Breast epithelium (tissue), 4 donors: ENCODE measurements at regions not wholly inside any gene's neighbourhood (a gene's known extent, or its start where the extent isn't known, plus 50 kb on each side); places are given as distances from the start of the nearest gene placed in this dataset.

Experiments
- DNase-seq, 2 donors: peaks; one replicate each; pipeline ENCODE4 v3.0.0-alpha.2; 2019; ENCODE audit warnings: low spot score in 2 of 2
- H3K27ac ChIP-seq, 2 donors: fragments of 200-600 bp; sonication (generic) in 1 of 2; one replicate each; pipeline ENCODE4 v1.5.1; 2016 to 2019; ENCODE audit warnings: mild to moderate bottlenecking in 1 of 2
- H3K27me3 ChIP-seq, 2 donors: fragments of 200-600 bp; sonication (generic) in 1 of 2; one replicate each; pipeline versions ENCODE4 v1.5.1 to v1.6.0; 2017 to 2019; ENCODE audit warnings: control low read depth in 1 of 2, mild to moderate bottlenecking in 1 of 2
- H3K36me3 ChIP-seq: fragments of 200-600 bp; one replicate; pipeline ENCODE4 v1.5.1; 2019
- H3K4me1 ChIP-seq, 2 donors: fragments of 200-600 bp; sonication (generic); one replicate each; pipeline ENCODE4 v1.5.1; 2016 to 2019; ENCODE audit warnings: control low read depth in 1 of 2
- H3K4me3 ChIP-seq, 3 donors: fragments of 200-600 bp; sonication (generic); 1 replicate in 2 of 3; 2 replicates in 1 of 3; pipeline ENCODE4 v1.5.1; 2016 to 2019; ENCODE audit warnings: mild to moderate bottlenecking in 3 of 3, moderate library complexity in 2 of 3
- H3K9me3 ChIP-seq, 2 donors: fragments of 200-600 bp; sonication (generic) in 1 of 2; one replicate each; pipeline ENCODE4 v1.5.1; 2016 to 2019; ENCODE audit warnings: control low read depth in 1 of 2
- CTCF ChIP-seq, 3 donors: fragments of 450-650 bp; IDR thresholded peaks; one replicate each; pipeline ENCODE4 v1.5.1; 2016 to 2017; ENCODE audit warnings: antibody characterized with exemption in 3 of 3, mild to moderate bottlenecking in 3 of 3, moderate library complexity in 3 of 3
- POLR2A ChIP-seq: fragments of 450-650 bp; IDR thresholded peaks from one replicate; pipeline ENCODE4 v1.6.1; 2016; ENCODE audit warnings: antibody characterized with exemption, mild to moderate bottlenecking, moderate library complexity
- POLR2AphosphoS5 ChIP-seq, 3 donors: sonication (generic); formaldehyde crosslinking; IDR thresholded peaks; one replicate each; pipeline ENCODE4 v1.6.1; 2017; ENCODE audit warnings: antibody characterized with exemption in 3 of 3
- intact Hi-C: fragments of 100-400 bp; cut with DNase I; formaldehyde crosslinking; loops from one replicate; pipeline ENCODE4 v1.15.1; 2023; ENCODE audit warnings: low total_unique reads

GRCh38 chr2:204154863-204155262 lies 218.3 kb downstream of the ICOS start:
- Histone ChIP-seq H3K27me3 (no peaks in the 10 kb centered on the region), H3K4me1 (no peaks in the 10 kb centered on the region), H3K4me3 (no peak overlapping the region), H3K27ac (no peak overlapping the region), H3K9me3 (no peaks in the 10 kb centered on the region), H3K36me3 (no peaks in the 10 kb centered on the region)
- TF ChIP-seq CTCF (IDR thresholded peaks at IDR 0.05) (no peak), POLR2A (no peak), POLR2AphosphoS5 (IDR thresholded peaks at IDR 0.05) (no peak)
- no peak for DNase-seq
- intact Hi-C loops: no loop called here

- TF ChIP-seq POLR2AphosphoS5 (IDR thresholded peaks at IDR 0.05) (no peak), POLR2A (no peak), CTCF (IDR thresholded peaks at IDR 0.05) (no peak)
- H3K27ac ChIP-seq: no peak overlapping the region
- intact Hi-C loops: no loop called here
- no peaks in the 10 kb centered on the region for H3K36me3 ChIP-seq
- H3K4me3 ChIP-seq: no peak overlapping the region
- no peak for DNase-seq
- H3K27me3 ChIP-seq: no peaks in the 10 kb centered on the region
- H3K9me3 ChIP-seq: no peaks in the 10 kb centered on the region
- no peaks in the 10 kb centered on the region for H3K4me1 ChIP-seq
These were observed 219.9 kb downstream of the ICOS start for GRCh38 chr2:204156456-204156855.

- H3K4me1 ChIP-seq: no peaks in the 10 kb centered on the region
- no peaks in the 10 kb centered on the region for H3K27me3 ChIP-seq
- no peak for DNase-seq
- TF ChIP-seq POLR2A (no peak), POLR2AphosphoS5 (IDR thresholded peaks at IDR 0.05) (no peak), CTCF (IDR thresholded peaks at IDR 0.05) (no peak)
- H3K36me3 ChIP-seq: no peaks in the 10 kb centered on the region
- intact Hi-C loops: no loop called here
- no peak overlapping the region for H3K4me3 ChIP-seq
- H3K9me3 ChIP-seq: no peaks in the 10 kb centered on the region
- H3K27ac ChIP-seq: no peak overlapping the region
These were observed 221.1 kb downstream of the ICOS start for GRCh38 chr2:204157684-204158083.

- intact Hi-C loops: no loop called here
These were observed 223.0 kb downstream of the ICOS start for GRCh38 chr2:204159526-204159925.

GRCh38 chr2:204160989-204161388 lies 224.4 kb downstream of the ICOS start:
- Histone ChIP-seq H3K27me3 (no peaks in the 10 kb centered on the region), H3K4me1 (no peaks in the 10 kb centered on the region), H3K36me3 (no peaks in the 10 kb centered on the region), H3K4me3 (no peak overlapping the region), H3K27ac (no peak overlapping the region), H3K9me3 (peaks cover 0 to 5% of the 10 kb centered on the region in 2 donors)
- DNase-seq: no peak
- TF ChIP-seq CTCF (IDR thresholded peaks at IDR 0.05): no peak
- no peak for TF ChIP-seq POLR2A
- TF ChIP-seq POLR2AphosphoS5 (IDR thresholded peaks at IDR 0.05): no peak
- intact Hi-C loops: no loop called here

More at GRCh38 chr2:204159526-204159925, 223.0 kb downstream of the ICOS start:
- TF ChIP-seq POLR2A (no peak), POLR2AphosphoS5 (IDR thresholded peaks at IDR 0.05) (no peak), CTCF (IDR thresholded peaks at IDR 0.05) (no peak)
- no peak overlapping the region for H3K4me3 ChIP-seq
- peaks cover 0 to 5% of the 10 kb centered on the region in 2 donors for H3K9me3 ChIP-seq
- no peaks in the 10 kb centered on the region for H3K4me1 ChIP-seq
- DNase-seq: no peak
- no peaks in the 10 kb centered on the region for H3K36me3 ChIP-seq
- no peaks in the 10 kb centered on the region for H3K27me3 ChIP-seq
- no peak overlapping the region for H3K27ac ChIP-seq
